ENCODE measurements at regions not wholly inside any gene's neighbourhood (a gene's known extent, or its start where the extent isn't known, plus 50 kb on each side); places are given as distances from the start of the nearest gene placed in this dataset.

DNA sequence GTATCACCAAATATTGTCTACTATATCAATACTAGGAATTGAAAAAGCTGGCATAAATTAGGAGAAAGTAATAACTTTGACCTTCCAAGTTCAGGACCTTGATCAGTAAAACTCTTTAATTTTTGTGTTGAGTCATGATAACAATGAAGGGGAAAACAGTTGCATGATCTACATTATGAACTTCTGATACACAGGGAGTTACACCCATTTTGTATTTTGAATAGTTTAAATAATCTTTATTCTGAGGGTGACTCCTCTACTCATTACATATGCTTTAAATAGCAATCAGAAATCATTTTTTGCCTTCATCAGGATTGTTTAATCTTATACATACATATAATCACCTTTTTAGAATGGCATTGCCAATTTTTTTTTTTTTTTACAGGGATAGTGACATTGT, 492.5 kb downstream of the NAV3 start:
- no peak for TF ChIP-seq POLR2A (IDR thresholded peaks at IDR 0.05)
- TF ChIP-seq, protein P1, sequence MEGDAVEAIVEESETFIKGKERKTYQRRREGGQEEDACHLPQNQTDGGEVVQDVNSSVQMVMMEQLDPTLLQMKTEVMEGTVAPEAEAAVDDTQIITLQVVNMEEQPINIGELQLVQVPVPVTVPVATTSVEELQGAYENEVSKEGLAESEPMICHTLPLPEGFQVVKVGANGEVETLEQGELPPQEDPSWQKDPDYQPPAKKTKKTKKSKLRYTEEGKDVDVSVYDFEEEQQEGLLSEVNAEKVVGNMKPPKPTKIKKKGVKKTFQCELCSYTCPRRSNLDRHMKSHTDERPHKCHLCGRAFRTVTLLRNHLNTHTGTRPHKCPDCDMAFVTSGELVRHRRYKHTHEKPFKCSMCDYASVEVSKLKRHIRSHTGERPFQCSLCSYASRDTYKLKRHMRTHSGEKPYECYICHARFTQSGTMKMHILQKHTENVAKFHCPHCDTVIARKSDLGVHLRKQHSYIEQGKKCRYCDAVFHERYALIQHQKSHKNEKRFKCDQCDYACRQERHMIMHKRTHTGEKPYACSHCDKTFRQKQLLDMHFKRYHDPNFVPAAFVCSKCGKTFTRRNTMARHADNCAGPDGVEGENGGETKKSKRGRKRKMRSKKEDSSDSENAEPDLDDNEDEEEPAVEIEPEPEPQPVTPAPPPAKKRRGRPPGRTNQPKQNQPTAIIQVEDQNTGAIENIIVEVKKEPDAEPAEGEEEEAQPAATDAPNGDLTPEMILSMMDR (IDR thresholded peaks at IDR 0.05) = no peak

Data from thyroid gland (tissue), 4 donors.